ENCODE measurements at regions not wholly inside any gene's neighbourhood (a gene's known extent, or its start where the extent isn't known, plus 50 kb on each side); places are given as distances from the start of the nearest gene placed in this dataset.
A peak's percentile ranks its signal among the peaks of the same experiment; 100 is the strongest.
"Not testable (repeated sequence)": the region's sequence is repeated elsewhere in the genome, so short reads cannot be mapped to it uniquely, and the experiment has no call there.

- TF ChIP-seq CTCF (IDR thresholded peaks at IDR 0.05) (no peak), POLR2A (IDR thresholded peaks at IDR 0.05) (no peak), POLR2AphosphoS5 (IDR thresholded peaks at IDR 0.05) (no peak), EP300 (IDR thresholded peaks at IDR 0.05) (no peak)
- ATAC-seq (ENCODE audit: low FRiP score in 2 of 2) (peak in 1 of 2 donors; percentile 28), DNase-seq (no peak)
- H3K4me3 ChIP-seq: no peak overlapping the region
- no peaks in the 10 kb centered on the region for H3K36me3 ChIP-seq
- H3K27me3 ChIP-seq: no peaks in the 10 kb centered on the region
- H3K27ac ChIP-seq: no peak overlapping the region
- peaks cover 0 to 6% (median 1%) of the 10 kb centered on the region in 4 donors for H3K4me1 ChIP-seq
- H3K9me3 ChIP-seq: no peaks in the 10 kb centered on the region
- WGBS, 2 donors: 90 to 100% methylated on average over 1 of the region's 1 CpG
Observed at GRCh38 chr4:37749398-37749988, 63.3 kb upstream of the RELL1 start.

- Histone ChIP-seq H3K27me3 (no peaks in the 10 kb centered on the region), H3K9me3 (no peaks in the 10 kb centered on the region), H3K27ac (no peak overlapping the region), H3K4me1 (no peaks in the 10 kb centered on the region), H3K4me3 (no peak overlapping the region), H3K36me3 (no peaks in the 10 kb centered on the region)
- 67 to 78% methylated on average over 2 of the region's 2 CpGs for WGBS, 2 donors
- no peak for TF ChIP-seq CTCF (IDR thresholded peaks at IDR 0.05)
- no peak for TF ChIP-seq EP300 (IDR thresholded peaks at IDR 0.05)
- TF ChIP-seq POLR2A (IDR thresholded peaks at IDR 0.05): no peak
- TF ChIP-seq POLR2AphosphoS5 (IDR thresholded peaks at IDR 0.05): no peak
- ATAC-seq (ENCODE audit: low FRiP score in 2 of 2) (no peak), DNase-seq (no peak)
Observed at GRCh38 chr4:37748485-37748884, 62.3 kb upstream of the RELL1 start.

GRCh38 chr4:37747772-37748330 lies 61.7 kb upstream of the RELL1 start:
- Histone ChIP-seq H3K27ac (no peak overlapping the region), H3K9me3 (no peaks in the 10 kb centered on the region), H3K27me3 (no peaks in the 10 kb centered on the region), H3K4me1 (no peaks in the 10 kb centered on the region), H3K36me3 (no peaks in the 10 kb centered on the region), H3K4me3 (no peak overlapping the region)
- WGBS, 2 donors: 66 to 71% methylated on average over 5 to 6 of the region's 6 CpGs
- DNase-seq (no peak), ATAC-seq (ENCODE audit: low FRiP score in 2 of 2) (no peak)
- TF ChIP-seq CTCF (IDR thresholded peaks at IDR 0.05) (no peak), POLR2AphosphoS5 (IDR thresholded peaks at IDR 0.05) (no peak), POLR2A (IDR thresholded peaks at IDR 0.05) (no peak)

GRCh38 chr4:37746852-37747251 lies 60.7 kb upstream of the RELL1 start:
- H3K36me3 ChIP-seq; H3K4me3 ChIP-seq; H3K27ac ChIP-seq; H3K9me3 ChIP-seq; H3K27me3 ChIP-seq; DNase-seq; H3K4me1 ChIP-seq; ATAC-seq (ENCODE audit: low FRiP score in 2 of 2): not testable (repeated sequence)
- 80 to 93% methylated on average over 5 of the region's 5 CpGs for WGBS, 2 donors

- ATAC-seq (ENCODE audit: low FRiP score in 2 of 2) (no peak), DNase-seq (no peak)
- Histone ChIP-seq H3K27me3 (no peaks in the 10 kb centered on the region), H3K4me3 (no peak overlapping the region), H3K9me3 (no peaks in the 10 kb centered on the region), H3K4me1 (no peaks in the 10 kb centered on the region), H3K27ac (no peak overlapping the region), H3K36me3 (no peaks in the 10 kb centered on the region)
- no peak for TF ChIP-seq CTCF (IDR thresholded peaks at IDR 0.05)
- no peak for TF ChIP-seq EP300 (IDR thresholded peaks at IDR 0.05)
- no peak for TF ChIP-seq POLR2A (IDR thresholded peaks at IDR 0.05)
- TF ChIP-seq POLR2AphosphoS5 (IDR thresholded peaks at IDR 0.05): no peak
Observed at GRCh38 chr4:37745946-37746345, 59.8 kb upstream of the RELL1 start.
